Neural progenitor cell (in vitro differentiated cells): ENCODE measurements at regions not wholly inside any gene's neighbourhood (a gene's known extent, or its start where the extent isn't known, plus 50 kb on each side); places are given as distances from the start of the nearest gene placed in this dataset.

Experiments used
- DNase-seq: peaks from one replicate; pipeline ENCODE4 v3.0.0-alpha.2; 2016; ENCODE audit warnings: low spot score
- H2AFZ ChIP-seq: fragments of 200-600 bp; sonication (generic); replicated peaks from 2 replicates; pipeline ENCODE4 v1.6.1; 2016; ENCODE audit warnings: antibody characterized with exemption
- H3F3A ChIP-seq: fragments of 200-600 bp; sonication (generic); 2 replicates; pipeline ENCODE4 v1.6.1; 2016; ENCODE audit warnings: antibody characterized with exemption, low read depth
- H3K27ac ChIP-seq: fragments of 200-600 bp; sonication (generic); 2 replicates; pipeline ENCODE4 v1.5.1; 2016; ENCODE audit warnings: mild to moderate bottlenecking
- H3K27me3 ChIP-seq: fragments of 200-600 bp; sonication (generic); 2 replicates; pipeline ENCODE4 v1.6.1; 2016; ENCODE audit warnings: mild to moderate bottlenecking, moderate library complexity
- H3K36me3 ChIP-seq: fragments of 200-600 bp; sonication (generic); 2 replicates; pipeline ENCODE4 v1.5.1; 2016
- H3K4me1 ChIP-seq: fragments of 200-600 bp; sonication (generic); 2 replicates; pipeline ENCODE4 v1.6.1; 2016; ENCODE audit warnings: mixed run types
- H3K4me2 ChIP-seq: fragments of 200-600 bp; sonication (generic); 2 replicates; pipeline ENCODE4 v1.6.1; 2016
- H3K4me3 ChIP-seq: fragments of 200-600 bp; sonication (generic); 2 replicates; pipeline ENCODE4 v1.5.1; 2016
- H3K79me2 ChIP-seq: fragments of 200-600 bp; sonication (generic); 2 replicates; pipeline ENCODE4 v1.6.1; 2016; ENCODE audit warnings: low read depth
- H3K9ac ChIP-seq: fragments of 200-600 bp; sonication (generic); 2 replicates; pipeline ENCODE4 v1.6.1; 2016
- H3K9me3 ChIP-seq: fragments of 200-600 bp; sonication (generic); 2 replicates; pipeline ENCODE4 v1.5.1; 2016; ENCODE audit warnings: low read depth
- H4K20me1 ChIP-seq: fragments of 200-600 bp; sonication (generic); 2 replicates; pipeline ENCODE4 v1.6.1; 2016; ENCODE audit warnings: low read depth
- H3K27ac Mint-ChIP-seq: 3 replicates; pipeline ENCODE4 v1.8.0; 2021; ENCODE audit warnings: mixed read lengths
- H3K27me3 Mint-ChIP-seq: 2 replicates; pipeline ENCODE4 v1.8.0; 2022; ENCODE audit warnings: low read depth, mild to moderate bottlenecking, inconsistent platforms, moderate library complexity, mixed read lengths; ENCODE audit not compliant: insufficient read depth
- H3K36me3 Mint-ChIP-seq: 3 replicates; pipeline ENCODE4 v1.8.0; 2021; ENCODE audit warnings: mixed read lengths
- H3K4me1 Mint-ChIP-seq: 3 replicates; pipeline ENCODE4 v1.8.0; 2021; ENCODE audit warnings: mixed read lengths
- H3K4me3 Mint-ChIP-seq: 3 replicates; pipeline ENCODE4 v1.8.0; 2021; ENCODE audit warnings: mild to moderate bottlenecking, moderate library complexity, mixed read lengths
- H3K9me3 Mint-ChIP-seq: 3 replicates; pipeline ENCODE4 v1.8.0; 2020; ENCODE audit warnings: mixed read lengths
- CTCF ChIP-seq: fragments of 200-600 bp; sonication (generic); IDR thresholded peaks from 2 replicates; pipeline ENCODE4 v1.5.1; 2017; ENCODE audit warnings: antibody characterized with exemption, mild to moderate bottlenecking
- EZH2 ChIP-seq: fragments of 200-600 bp; sonication (generic); IDR thresholded peaks from 2 replicates; pipeline ENCODE4 v1.6.1; 2017; ENCODE audit warnings: antibody characterized with exemption, mild to moderate bottlenecking, moderate library complexity
- EZH2phosphoT487 ChIP-seq: fragments of 200-600 bp; sonication (generic); IDR thresholded peaks from 2 replicates; pipeline ENCODE4 v1.6.1; 2017; ENCODE audit warnings: antibody characterized with exemption

DNA sequence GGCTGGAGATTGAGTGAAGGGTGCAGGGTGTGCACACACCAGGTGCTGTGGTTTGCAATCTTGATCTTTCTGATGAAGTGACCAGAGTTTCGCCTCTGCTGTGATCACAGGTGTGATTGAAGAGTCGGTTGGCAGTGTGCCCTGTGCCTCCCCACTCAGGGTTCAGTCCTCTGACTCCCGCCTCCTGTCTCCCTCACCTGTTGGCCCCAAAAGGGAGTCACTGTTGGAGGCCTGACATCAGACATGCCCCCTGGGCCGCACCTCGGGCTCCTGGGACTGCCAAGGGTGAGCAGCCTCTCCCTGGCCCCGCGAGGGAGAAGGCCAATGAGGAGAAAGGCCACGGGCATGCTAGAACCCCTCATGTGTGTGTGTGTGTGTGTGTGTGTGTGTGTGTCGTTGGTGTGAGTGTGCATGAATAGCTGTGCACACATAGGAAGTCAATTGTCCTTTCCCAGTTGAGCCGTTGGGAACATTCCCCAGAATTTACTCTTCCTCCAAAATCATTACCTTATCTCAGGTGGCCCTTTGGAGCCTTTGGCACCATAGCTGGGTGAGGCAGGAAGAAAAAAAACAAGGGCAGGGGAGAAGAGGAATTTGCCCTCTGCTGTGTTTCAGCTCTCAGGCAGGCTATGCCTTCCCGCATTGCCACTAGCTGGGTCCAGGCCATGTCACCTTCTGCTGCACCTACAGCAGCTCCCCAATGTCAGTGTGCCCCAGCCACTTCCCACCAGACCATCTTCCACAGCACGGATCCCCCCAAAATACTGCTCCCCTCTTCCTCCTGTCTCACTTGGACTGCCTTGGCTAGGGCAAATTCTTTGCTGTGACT is 78.1 kb upstream of the LAPTM4A start:
- H3K27ac ChIP-seq: no peak overlapping the region
- H3K4me1 ChIP-seq: no peaks in the 10 kb centered on the region
- no peak for DNase-seq
- no peaks in the 10 kb centered on the region for H3K36me3 ChIP-seq
- H3K9ac ChIP-seq: no peak overlapping the region
- Mint-ChIP-seq H3K4me3 (no peak overlapping the region), H3K4me1 (peaks cover 13% of the 10 kb centered on the region), H3K27ac (peak overlapping the region; percentile 35), H3K36me3 (no peaks in the 10 kb centered on the region), H3K9me3 (no peaks in the 10 kb centered on the region), H3K27me3 (peaks cover 6% of the 10 kb centered on the region)
- H3K4me2 ChIP-seq: no peak overlapping the region
- H3F3A ChIP-seq: no peaks in the 10 kb centered on the region
- TF ChIP-seq CTCF: no peak
- TF ChIP-seq EZH2phosphoT487: no peak
- TF ChIP-seq EZH2: no peak
- no peaks in the 10 kb centered on the region for H3K79me2 ChIP-seq
- no peak overlapping the region for H3K4me3 ChIP-seq
- H2AFZ ChIP-seq: no peak overlapping the region
- no peaks in the 10 kb centered on the region for H3K27me3 ChIP-seq
- H3K9me3 ChIP-seq: no peaks in the 10 kb centered on the region
- H4K20me1 ChIP-seq: no peaks in the 10 kb centered on the region

- Histone ChIP-seq H3K9me3 (no peaks in the 10 kb centered on the region), H3K36me3 (no peaks in the 10 kb centered on the region), H2AFZ (no peak overlapping the region), H3F3A (no peaks in the 10 kb centered on the region), H3K9ac (no peak overlapping the region), H3K27ac (no peak overlapping the region), H4K20me1 (no peaks in the 10 kb centered on the region), H3K4me3 (no peak overlapping the region), H3K4me2 (no peak overlapping the region), H3K4me1 (no peaks in the 10 kb centered on the region), H3K79me2 (no peaks in the 10 kb centered on the region), H3K27me3 (no peaks in the 10 kb centered on the region)
- TF ChIP-seq EZH2 (no peak), EZH2phosphoT487 (no peak), CTCF (no peak)
- Mint-ChIP-seq H3K36me3 (no peaks in the 10 kb centered on the region), H3K9me3 (no peaks in the 10 kb centered on the region), H3K4me1 (peaks cover 13% of the 10 kb centered on the region), H3K4me3 (no peak overlapping the region), H3K27me3 (peaks cover 6% of the 10 kb centered on the region), H3K27ac (peak overlapping the region; percentile 47)
- DNase-seq: no peak
These were observed 77.3 kb upstream of the LAPTM4A start for GRCh38 chr2:20128506-20129330.

DNA sequence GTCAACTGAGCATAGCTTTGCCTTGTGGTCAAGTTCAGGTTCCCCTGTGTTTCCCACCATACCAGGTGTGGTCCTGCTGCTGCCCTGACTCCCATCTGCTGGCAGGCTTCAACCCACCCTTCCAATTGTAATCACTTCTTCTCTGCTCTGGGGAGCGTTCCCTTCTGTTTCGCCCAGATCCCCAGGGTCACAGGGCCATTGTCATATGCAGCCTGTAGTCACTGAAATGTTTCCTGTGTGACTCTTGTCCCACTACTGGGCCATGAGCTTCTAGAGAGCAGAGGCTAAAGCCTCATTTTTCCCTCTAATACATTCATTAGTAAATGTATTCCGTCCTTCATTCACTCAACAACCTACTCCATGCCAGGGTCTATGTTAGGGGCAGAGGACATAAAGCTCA is 75.0 kb upstream of the LAPTM4A start:
- Histone ChIP-seq H3K36me3 (no peaks in the 10 kb centered on the region), H3K79me2 (no peaks in the 10 kb centered on the region), H3K27me3 (no peaks in the 10 kb centered on the region), H2AFZ (no peak overlapping the region), H3K4me2 (no peak overlapping the region), H3F3A (no peaks in the 10 kb centered on the region), H3K9ac (no peak overlapping the region), H3K9me3 (no peaks in the 10 kb centered on the region), H3K4me3 (no peak overlapping the region), H3K4me1 (no peaks in the 10 kb centered on the region), H4K20me1 (no peaks in the 10 kb centered on the region), H3K27ac (no peak overlapping the region)
- Mint-ChIP-seq H3K27me3 (peaks cover 6% of the 10 kb centered on the region), H3K27ac (no peak overlapping the region), H3K9me3 (no peaks in the 10 kb centered on the region), H3K4me3 (no peak overlapping the region), H3K36me3 (no peaks in the 10 kb centered on the region), H3K4me1 (peaks cover 13% of the 10 kb centered on the region)
- no peak for DNase-seq
- no peak for TF ChIP-seq EZH2
- TF ChIP-seq CTCF: no peak
- TF ChIP-seq EZH2phosphoT487: no peak
